PFSK-1 (cell line): ENCODE measurements at regions not wholly inside any gene's neighbourhood (a gene's known extent, or its start where the extent isn't known, plus 50 kb on each side); places are given as distances from the start of the nearest gene placed in this dataset.

Source experiments
- FOXP2 ChIP-seq: optimal IDR thresholded peaks from 2 replicates; pipeline ENCODE3; 2011; ENCODE audit warnings: borderline replicate concordance, control low read depth, inconsistent platforms; ENCODE audit not compliant: insufficient read depth; ENCODE audit errors: extremely low read length, extremely low read depth
- POLR2AphosphoS5 ChIP-seq: IDR thresholded peaks from 2 replicates; pipeline ENCODE4 v1.6.1; 2012; ENCODE audit warnings: low read depth, mild to moderate bottlenecking, control low read depth, low read length, moderate library complexity
- SIN3A ChIP-seq: IDR thresholded peaks from 2 replicates; pipeline ENCODE4 v1.6.1; 2012; ENCODE audit warnings: mild to moderate bottlenecking, low read length, moderate library complexity, borderline replicate concordance; ENCODE audit not compliant: insufficient read depth
- TAF1 ChIP-seq: IDR thresholded peaks from 2 replicates; pipeline ENCODE4 v1.6.1; 2012; ENCODE audit warnings: low read length, control low read depth, borderline replicate concordance; ENCODE audit not compliant: insufficient read depth
- TF ChIP-seq, protein P1 (sequence below), 2 experiments: IDR thresholded peaks; 2 replicates each; pipeline versions ENCODE4 v1.6.1 to v1.8.0; 2011 to 2012; ENCODE audit warnings: low read depth in 2 of 2, low read length in 2 of 2, control low read depth in 1 of 2, inconsistent platforms in 1 of 2, mild to moderate bottlenecking in 1 of 2, moderate library complexity in 1 of 2; ENCODE audit not compliant: insufficient read depth in 1 of 2

DNA sequence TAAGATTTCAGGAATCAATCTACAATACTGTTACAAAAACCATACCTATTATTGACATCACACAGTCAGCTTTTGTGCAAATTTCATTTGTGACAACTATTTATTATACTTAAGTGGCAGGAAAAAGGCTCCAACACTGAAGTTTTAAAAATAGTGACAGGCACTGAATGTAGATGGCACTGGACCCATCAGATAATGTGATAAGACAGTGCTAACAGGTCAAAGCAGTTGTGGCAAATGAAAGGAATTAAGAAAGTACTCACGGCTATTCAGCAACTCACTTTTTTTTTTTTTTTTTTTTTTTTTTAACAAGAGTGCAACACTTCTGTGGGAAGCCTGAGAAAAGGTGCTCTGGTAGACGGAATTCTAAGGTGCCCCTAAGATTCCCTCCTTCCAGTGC is 115.0 kb upstream of the MEF2C start:
- TF ChIP-seq POLR2AphosphoS5 (no peak), SIN3A (no peak), TAF1 (no peak), FOXP2 (no peak)
- TF ChIP-seq, protein P1, sequence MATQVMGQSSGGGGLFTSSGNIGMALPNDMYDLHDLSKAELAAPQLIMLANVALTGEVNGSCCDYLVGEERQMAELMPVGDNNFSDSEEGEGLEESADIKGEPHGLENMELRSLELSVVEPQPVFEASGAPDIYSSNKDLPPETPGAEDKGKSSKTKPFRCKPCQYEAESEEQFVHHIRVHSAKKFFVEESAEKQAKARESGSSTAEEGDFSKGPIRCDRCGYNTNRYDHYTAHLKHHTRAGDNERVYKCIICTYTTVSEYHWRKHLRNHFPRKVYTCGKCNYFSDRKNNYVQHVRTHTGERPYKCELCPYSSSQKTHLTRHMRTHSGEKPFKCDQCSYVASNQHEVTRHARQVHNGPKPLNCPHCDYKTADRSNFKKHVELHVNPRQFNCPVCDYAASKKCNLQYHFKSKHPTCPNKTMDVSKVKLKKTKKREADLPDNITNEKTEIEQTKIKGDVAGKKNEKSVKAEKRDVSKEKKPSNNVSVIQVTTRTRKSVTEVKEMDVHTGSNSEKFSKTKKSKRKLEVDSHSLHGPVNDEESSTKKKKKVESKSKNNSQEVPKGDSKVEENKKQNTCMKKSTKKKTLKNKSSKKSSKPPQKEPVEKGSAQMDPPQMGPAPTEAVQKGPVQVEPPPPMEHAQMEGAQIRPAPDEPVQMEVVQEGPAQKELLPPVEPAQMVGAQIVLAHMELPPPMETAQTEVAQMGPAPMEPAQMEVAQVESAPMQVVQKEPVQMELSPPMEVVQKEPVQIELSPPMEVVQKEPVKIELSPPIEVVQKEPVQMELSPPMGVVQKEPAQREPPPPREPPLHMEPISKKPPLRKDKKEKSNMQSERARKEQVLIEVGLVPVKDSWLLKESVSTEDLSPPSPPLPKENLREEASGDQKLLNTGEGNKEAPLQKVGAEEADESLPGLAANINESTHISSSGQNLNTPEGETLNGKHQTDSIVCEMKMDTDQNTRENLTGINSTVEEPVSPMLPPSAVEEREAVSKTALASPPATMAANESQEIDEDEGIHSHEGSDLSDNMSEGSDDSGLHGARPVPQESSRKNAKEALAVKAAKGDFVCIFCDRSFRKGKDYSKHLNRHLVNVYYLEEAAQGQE (IDR thresholded peaks at IDR 0.05; ENCODE audit: insufficient read depth in 1 of 2, low read depth in 2 of 2, low read length in 2 of 2), result no peak

DNA sequence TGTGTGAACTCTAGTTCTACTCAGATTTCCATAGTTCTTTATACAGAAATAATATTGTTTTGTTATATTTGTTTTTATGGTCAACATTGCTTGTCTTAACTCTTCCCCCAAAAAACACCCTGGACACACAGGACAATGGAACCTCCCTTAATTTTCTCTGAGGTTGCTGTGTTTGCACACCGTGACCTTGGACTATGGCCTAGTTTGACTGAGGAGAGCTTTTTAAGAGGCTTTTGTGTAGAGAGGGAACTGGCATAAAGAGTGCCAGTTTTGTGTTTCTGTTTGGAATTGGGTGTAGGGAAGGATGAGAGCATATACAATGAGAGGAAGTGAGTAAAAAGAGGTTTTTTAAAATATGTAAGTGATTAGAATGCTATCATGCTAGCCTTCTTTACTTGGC is 101.1 kb upstream of the MEF2C start:
- TF ChIP-seq FOXP2 (no peak), TAF1 (no peak), POLR2AphosphoS5 (no peak), SIN3A (no peak)

DNA sequence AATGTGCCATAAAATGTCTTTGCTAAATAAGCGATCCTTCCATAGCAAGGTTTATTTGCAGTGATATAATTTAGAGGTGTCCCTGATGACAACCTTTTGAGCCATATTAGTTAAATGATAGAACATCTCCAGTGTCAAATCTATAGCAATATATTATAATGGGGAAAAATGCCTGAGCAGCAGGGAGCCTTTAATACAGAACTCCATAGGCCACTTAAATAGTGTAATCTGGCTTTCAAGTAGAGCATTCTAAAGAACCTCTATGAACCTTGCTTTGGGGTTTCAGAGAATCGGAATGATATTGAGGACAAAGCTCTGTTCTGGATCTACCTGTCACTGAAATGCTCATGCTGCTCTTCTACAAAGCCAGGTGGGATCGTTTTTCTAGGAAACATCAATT is 96.7 kb upstream of the MEF2C start:
- TF ChIP-seq POLR2AphosphoS5, result no peak
- TF ChIP-seq SIN3A, result no peak
- TF ChIP-seq TAF1, result no peak
- no peak for TF ChIP-seq FOXP2
- TF ChIP-seq, protein P1 (IDR thresholded peaks at IDR 0.05; ENCODE audit: insufficient read depth in 1 of 2, low read depth in 2 of 2, low read length in 2 of 2), result no peak

DNA sequence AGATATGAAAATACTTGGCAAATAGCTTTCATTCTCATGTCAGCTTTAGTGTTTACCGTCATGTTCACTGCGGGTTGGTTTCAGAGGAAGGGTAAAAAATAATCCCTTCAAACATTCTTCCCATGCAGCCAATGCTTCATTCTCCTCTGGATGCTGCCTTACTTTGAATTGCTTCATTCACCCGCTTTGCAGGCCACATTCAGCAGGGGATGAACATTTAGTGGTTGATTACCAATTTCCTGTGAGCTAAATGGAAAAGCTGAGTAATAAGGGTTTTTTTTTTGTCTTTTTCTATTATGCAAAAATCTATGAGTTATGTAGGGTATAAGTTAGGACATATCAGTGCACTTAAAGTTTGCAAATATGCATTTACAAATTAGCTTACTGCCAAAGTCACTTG is 96.3 kb upstream of the MEF2C start:
- TF ChIP-seq FOXP2 (no peak), TAF1 (no peak), SIN3A (no peak)
- TF ChIP-seq, protein P1 (IDR thresholded peaks at IDR 0.05; ENCODE audit: insufficient read depth in 1 of 2, low read depth in 2 of 2, low read length in 2 of 2), result no peak

DNA sequence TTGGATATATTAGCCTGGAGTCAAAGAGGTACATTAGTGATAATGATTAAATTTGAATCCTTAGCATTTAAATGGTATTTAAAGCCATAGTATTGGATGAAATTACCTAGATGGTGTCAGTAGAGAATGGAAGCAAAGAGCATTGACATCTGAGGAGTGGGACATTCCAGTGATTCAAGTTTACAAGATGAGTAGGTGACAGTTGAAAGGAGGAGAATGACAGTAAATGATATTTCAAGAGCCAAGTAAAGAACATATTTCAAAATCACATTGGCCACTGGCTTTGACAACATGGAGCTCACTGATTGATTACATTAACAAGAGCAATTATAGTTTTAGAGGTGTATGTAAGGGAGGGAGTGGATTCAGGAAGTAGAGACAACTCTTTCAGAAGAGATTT is 93.9 kb upstream of the MEF2C start:
- no peak for TF ChIP-seq SIN3A
- no peak for TF ChIP-seq POLR2AphosphoS5
- TF ChIP-seq FOXP2, result no peak
- TF ChIP-seq, protein P1 (IDR thresholded peaks at IDR 0.05; ENCODE audit: insufficient read depth in 1 of 2, low read depth in 2 of 2, low read length in 2 of 2), result no peak
- TF ChIP-seq TAF1, result no peak
